DMS79 treated with DMSO at 0.1 percent for 48 hours (cell line): ENCODE measurements at regions not wholly inside any gene's neighbourhood (a gene's known extent, or its start where the extent isn't known, plus 50 kb on each side); places are given as distances from the start of the nearest gene placed in this dataset.
A peak's percentile ranks its signal among the peaks of the same experiment; 100 is the strongest.

Experiments used
- DNase-seq: peaks from one replicate; lab custom pipeline; 2025; lab: John Stamatoyannopoulos, UW

DNA sequence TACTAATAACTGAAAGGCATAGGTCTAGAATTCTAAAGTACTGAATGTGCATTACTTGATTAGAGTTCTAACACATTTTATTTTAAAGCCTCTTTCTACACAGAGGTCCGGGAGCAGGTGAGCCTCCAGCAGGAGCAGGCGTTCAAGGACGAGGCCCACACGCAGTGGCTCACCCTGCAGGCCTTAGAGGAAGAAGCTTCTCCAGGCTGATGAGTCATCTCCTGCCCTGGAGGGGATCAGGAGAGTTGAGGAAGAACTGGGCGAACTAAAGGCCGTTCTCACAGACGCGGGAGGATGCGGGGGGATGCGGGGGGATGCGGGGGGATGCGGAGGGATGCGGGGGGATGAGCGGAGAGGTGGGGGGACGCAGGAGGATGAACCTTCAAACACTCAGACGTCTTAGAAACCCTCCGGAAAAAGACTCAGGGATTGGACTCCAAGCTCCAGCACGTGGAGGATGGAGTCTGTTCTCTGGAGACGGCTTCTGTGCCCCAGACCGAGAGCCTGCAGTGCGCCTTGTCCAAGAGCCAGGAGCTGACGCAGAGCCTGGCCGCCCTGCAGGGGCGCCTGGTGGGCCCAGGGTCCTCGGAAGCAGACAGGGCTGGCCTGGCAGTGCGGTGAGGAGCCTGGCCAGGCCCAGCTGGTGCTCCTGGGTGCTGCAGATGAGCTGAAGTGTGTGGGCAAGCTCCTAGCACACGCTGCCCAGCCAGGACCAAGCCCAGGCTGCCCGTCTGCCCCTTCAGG, 433.7 kb upstream of the TPK1 start:
- no peak for DNase-seq

DNA sequence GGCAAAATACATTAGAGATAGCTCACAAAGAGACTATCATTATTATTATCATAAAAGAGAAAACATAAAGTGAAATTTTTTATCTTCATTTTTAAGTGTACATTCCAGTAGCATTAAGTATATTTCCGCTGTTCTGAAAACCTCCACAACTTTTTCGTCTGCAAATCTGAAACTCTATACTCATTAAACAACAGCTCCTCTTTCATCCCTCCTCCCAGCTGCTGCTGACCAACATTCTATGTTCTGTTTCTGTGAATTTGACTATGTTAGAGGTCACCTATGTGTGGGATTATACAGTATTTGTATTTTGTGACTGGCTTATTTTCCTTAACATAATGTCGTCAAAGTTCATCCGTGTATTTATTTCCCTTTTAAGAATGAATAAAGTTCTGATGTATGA, 429.3 kb upstream of the TPK1 start:
- no peak for DNase-seq

DNA sequence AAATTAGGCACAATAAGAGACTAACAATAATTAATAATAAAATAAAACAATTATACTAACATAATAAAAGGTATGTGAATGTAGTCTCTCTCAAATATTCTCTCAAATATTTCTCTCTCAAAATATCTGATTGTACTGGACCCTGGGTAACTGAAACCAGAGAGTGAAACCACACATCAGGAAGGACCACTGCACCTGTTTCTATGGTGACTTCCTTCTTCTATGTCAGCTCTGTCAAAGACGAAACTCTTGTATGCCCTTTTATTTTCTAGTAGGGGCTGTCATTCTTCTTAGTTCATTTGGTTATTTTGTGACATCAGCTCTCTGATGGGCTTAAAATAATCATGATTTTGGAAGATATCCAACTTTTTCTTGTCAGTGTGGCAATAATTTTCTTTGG, 428.0 kb upstream of the TPK1 start:
- DNase-seq: no peak

DNA sequence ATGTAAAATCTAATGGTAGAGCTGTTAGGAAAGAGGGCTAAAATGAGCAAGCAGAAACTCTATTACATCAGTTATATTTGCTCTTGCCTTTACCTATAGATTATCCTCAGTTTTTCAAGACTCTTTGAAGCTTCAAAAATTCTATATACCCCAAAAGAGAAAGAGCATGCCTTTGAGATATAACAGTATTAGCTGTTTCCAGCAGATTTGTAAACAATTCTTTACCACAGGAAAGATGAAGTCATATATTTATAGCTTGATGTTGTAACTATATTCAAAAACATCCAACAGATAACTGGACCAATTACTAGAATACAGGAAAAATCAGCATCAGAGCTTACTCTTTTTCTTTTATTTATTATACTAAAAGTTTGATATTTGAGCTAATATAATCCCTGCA, 416.2 kb upstream of the TPK1 start:
- DNase-seq: no peak

DNA sequence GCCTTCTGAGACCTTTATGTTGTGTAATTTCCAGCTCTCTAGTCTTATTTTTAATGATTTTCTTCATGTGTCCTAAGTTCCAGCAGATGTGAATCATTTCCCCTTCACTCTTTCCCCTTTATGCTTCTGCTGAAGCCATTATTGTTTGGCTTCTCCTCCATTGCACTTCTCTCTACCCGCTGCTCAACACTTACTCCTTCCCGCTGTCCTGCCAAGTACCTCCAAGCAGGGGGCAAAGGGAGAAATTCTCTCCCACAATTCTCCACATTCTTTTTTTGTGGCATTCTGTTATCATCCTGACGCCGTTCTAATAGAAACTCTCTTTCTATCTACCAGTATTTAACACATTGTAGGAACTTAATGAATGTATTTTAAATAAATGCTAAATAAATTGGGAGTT, 388.9 kb upstream of the TPK1 start:
- no peak for DNase-seq

DNA sequence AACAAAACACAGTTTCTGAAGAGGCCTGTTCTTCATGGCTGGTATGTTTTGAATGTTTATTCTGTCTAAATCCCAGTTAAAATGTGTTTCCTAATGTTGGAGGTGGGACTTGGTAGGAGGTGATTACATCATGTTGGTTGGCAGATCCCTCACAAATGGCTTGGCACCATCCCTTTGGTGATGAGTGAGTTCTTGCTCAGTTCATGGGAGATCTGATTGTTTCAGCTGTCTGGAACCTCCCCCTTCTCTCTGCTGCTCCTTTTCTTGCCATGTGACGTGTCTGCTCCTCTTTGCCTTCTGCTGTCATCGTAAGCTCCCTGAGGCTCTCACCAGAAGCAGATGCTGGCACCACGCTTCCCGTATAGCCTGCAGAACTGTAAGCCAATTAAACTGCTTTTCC, 383.6 kb upstream of the TPK1 start:
- no peak for DNase-seq

DNA sequence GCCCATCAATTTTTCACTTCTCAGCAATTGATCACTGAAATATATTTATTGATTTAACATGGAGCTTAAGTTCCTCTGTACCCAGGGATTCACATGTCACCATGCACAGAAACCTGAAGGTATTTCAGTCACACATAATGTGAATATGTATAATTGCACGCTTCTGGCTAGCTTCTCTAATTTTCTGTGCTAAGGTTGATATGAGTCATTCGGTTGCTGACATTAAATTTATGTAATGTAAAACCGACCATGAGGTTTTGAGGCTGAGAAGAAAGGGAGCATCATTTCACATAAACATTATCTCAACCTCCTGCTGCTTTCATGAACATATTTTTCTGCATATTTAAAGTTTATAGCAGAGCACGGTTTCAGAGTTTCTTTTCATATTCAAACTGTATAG, 381.0 kb upstream of the TPK1 start:
- DNase-seq: no peak

DNA sequence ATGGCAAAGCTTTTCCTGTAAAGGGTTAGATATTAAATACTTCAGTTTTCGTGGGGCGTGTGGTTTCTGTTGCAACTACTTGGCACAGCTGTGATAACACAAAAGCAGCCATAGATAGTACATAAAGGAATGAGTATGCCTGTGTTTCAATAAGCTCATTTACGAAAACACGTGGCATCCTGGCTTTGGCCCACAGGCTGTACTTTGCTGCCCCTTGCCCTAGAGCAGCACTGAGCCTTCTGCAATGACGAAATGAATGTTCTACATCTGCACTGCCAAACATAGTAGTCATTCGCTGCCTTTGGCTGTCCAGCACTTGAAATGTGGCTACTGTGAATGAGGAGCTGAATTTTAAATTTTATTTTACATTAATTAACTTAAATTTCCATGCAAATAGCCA, 376.2 kb upstream of the TPK1 start:
- no peak for DNase-seq

DNA sequence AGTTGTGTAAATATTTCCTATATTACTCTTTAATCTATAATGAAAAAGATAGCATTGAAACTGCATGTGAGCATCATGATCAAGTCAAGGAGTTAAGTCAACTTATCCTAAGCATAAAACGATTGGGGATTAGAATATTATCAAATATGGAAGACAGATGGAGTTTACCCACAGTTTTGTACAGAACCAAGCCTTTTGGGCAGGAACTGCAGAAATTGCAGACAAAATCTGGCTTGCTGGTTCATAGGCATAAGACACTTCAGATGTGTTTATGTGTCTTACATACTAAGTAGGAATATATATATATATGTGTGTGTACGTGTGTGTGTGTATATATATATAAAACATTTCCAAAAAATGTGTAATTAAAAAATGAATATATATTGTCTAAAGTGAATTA, 375.4 kb upstream of the TPK1 start:
- no peak for DNase-seq

DNA sequence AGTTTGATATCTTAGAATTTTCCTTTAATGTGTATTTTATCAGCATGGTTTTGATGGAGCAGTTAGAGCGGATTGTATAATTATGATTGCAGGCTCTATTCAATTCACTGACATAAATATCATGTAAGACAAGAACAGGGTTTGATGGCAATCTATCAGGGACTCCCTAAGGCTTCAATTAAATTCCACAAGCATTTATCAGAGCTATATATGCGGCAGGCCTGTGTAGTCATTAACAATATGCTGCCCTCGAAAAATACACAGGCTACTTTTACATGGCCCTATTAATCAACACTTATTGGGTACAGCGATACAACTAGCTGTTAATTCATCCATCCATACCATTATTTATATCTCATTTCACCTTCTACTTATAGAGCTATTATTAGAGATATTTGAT, 358.1 kb upstream of the TPK1 start:
- no peak for DNase-seq

DNA sequence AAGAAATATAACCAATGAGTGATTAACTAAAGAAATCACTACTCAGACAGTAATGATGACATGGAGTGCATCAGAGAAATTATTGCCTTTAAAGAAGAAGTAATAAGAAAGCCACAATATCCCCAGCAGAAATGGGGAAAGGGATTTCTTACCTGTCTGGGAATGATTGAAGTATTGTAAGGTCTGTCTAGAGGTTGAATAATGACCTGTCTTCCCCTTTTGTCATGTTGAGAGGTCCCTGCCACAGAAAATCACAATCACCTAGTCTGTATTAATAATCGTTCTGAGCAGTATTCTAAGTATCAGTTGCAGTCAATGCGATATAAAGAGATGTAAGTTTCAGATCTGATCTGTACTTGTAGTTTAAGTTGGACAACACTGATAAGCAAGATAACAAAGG, 349.1 kb upstream of the TPK1 start:
- DNase-seq: no peak

DNA sequence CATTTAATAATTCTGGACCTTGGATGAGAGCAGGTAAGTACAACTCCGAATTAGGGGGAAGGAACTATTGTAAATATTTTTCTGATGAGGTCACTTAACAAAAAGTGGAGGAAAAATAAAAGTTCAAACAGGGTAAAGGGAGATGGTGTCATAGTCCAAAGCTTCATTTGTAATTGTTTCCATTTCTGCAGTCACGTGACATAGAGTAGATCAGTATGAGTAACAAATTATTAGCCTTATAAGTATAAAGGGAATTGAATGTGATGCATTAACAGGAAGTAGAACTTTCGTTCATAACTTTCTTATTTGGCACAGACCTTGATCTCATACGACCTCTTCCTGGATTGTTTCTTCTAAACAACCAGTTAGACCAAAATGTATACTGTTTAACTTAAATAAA, 347.2 kb upstream of the TPK1 start:
- DNase-seq: no peak

DNA sequence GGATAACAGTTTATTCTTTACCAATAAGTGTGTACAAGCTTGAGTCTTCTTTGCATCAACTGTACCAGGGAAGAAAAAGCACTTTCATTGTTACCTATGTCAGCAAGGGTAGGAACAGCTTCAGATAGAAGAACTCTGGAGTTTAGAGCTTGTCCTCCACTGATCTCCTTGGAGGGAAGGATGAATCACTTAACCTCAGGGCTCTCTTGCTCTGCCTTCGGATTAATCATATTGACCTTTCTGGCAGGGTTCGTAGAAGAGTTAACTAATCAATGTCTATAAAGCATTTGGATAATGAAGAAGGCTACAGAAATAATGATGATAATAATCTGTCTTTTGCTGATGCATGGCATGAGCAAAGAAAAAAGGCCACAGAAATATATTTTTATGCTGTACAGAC, 339.5 kb upstream of the TPK1 start:
- DNase-seq: no peak

DNA sequence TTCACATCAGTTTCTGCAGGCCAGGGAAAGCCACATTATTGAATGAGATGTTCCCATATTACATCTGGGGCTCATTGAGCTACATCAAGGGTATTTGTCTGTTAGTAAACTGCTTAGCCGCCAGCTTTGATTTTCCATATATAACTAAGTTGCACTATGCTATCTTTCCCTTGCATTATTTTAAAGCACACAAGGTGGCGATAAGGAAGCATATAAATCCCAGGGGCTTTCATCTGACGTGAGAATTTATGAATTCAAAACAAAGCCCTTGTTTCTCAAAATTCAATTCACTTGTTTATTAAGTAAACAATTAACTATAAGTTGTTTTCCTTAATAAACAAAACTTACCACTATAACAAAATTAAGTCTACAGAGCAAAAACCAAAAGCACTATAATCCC, 334.1 kb upstream of the TPK1 start:
- no peak for DNase-seq

DNA sequence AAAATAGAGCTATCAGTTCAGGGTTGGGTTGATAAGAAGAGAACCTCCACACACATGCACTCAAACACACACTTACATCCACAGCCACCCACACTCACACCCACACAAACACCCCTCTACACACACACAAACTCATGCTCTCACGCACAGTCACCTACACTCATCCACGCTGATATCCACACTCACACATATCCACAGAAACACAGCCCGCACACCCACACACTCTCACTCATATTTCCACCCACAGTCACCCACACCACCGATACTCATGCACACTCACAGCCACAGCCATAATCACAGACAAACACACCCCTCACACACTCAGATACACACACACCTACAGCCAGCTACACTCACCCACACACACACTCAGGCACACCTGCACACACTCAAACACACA, 333.0 kb upstream of the TPK1 start:
- no peak for DNase-seq

DNA sequence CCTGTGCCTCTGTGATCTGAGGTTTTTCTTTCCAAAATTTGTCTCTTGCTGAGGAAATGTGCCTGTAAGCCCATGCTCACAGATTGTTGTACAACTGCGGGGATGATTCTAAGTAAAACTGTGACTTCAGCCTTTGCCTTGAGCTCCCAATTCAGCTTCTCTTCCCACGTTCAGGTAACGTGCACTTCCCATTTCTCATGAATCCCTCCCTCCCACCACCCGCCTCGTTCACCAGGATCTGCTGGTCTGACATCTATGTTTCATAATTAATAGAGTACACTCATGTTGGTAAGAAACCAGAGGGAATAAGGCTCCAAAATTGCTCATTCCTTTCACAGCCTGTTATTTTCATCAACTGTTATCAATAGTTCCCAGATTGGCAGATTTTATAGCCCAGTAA, 332.6 kb upstream of the TPK1 start:
- DNase-seq: no peak

DNA sequence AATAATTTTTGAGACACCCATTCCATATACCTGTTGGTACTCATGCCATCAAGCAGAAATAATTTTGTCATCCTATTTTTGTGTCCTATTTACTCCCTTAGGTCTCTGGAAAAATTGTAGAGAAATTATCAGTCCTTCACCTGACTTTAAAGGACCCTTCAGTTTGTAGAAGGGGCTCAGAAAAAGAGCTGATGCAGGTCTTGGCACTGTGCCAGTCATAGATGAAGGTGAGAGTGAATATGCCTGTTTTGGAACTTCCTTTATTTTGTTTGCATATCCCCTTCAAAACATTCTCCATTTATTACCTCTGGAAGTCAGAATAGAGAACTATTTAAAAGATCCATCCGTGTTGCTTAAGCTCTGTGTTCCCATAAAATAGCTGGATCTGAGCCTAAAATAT, 321.0 kb upstream of the TPK1 start:
- DNase-seq: peak; percentile 57

DNA sequence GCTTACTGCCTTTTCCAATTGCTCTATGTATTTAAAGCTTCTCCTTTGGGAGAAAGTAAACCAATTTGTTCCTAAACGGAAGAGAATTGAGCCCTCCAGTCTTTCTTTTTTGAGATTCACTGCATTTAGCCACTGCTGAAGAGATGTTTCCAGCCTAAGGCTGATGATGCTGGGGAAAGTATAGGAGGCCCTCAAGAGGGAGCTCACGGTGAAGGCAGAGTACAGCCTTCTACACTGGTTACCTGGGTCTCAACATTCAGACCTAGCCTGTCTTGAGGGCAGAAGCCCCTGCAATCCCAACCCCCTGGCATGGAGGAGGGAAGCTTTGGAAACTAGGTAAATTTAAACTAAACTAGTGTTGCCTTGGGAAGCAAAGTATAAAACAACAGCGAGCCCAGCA, 316.7 kb upstream of the TPK1 start:
- no peak for DNase-seq

DNA sequence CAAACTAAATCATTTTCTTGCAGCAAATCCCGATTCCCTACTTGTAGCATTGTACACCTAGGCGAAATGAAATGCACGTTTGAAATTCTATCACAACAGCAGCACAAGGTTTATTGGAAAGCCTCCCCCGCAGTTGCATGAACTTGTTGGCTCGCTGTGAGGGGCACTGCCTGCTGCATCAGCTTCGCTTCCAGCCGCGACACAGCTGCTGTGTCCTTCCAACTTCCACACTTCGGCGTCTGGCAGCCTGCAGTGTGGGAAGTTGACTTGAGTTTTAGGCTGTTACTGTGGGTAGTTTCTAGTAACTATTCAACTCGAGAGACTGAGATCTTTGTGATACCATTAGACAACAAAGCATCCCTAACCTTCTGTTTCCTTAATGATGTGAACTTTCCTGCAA, 315.8 kb upstream of the TPK1 start:
- DNase-seq: no peak

DNA sequence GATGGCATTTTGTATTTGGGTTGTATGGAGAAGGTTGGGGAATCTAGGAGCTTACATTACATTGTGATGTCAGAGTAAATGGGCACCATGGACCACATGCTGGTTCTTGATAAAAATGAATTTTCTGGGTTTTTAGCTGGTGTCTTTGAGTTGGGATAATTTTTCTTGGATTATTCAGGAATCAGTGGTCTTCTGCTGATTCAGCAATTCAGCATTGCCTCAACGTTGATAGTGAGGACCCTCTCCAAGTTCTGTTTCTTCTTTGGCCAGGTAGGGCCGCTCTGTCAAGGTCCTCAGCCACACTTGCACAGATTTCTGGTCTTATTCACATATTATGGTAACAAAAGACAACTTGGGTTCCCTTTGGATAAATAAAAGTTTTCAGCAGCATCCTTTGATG, 312.0 kb upstream of the TPK1 start:
- no peak for DNase-seq

DNA sequence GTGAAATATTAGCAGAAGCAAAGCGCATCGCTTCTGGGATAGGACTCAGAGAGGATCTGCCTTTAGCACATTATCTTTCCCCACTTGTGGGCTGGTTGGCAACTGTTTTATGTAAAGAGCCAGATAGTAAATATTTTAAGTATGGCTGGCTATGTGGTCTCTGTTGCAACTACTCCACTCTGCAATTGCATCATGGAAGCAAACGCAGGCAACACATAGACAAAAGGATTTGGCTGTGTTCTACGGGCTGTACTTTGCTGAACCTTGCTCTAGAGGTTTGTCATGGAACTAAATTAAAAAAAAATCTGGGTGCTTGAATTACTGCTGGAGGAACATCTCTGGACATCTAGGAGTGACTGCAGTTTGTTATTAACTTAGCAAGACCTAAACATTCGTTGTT, 307.8 kb upstream of the TPK1 start:
- DNase-seq: no peak

DNA sequence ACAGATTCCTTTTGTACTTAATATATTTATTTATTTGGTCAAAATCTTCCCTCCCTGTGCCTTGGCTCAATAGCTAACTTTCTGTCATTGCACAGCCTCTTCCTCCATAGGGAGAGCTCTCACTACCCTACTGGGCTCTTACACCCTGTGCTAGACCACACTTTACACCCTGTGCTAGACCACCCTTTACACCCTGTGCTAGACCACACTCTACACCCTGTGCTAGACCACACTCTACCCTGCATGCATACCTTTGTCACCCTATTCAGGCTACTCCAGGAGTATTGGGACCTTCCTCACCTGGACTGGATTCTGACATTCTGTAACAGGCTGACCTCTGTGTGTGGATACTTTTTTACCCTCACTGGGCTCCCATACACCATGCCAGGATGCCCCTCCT, 298.5 kb upstream of the TPK1 start:
- no peak for DNase-seq

DNA sequence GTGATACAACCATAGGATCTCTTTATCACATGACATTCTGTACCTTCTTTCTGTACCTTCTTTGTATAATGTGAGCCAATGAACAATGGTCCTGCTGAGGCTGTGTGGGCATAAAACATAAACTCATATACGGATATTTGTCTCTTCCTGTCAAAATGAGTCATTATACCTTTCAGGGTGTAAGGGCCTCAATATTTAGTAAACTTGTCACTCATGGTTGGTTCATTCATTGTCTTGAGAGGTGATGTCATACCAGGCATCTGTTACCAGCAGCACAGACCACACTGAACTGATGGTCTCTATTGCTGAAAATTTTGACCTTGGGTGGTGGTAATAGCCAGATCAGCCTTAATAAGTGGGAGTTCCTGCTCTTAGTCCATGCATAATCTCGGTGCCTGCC, 287.6 kb upstream of the TPK1 start:
- no peak for DNase-seq

DNA sequence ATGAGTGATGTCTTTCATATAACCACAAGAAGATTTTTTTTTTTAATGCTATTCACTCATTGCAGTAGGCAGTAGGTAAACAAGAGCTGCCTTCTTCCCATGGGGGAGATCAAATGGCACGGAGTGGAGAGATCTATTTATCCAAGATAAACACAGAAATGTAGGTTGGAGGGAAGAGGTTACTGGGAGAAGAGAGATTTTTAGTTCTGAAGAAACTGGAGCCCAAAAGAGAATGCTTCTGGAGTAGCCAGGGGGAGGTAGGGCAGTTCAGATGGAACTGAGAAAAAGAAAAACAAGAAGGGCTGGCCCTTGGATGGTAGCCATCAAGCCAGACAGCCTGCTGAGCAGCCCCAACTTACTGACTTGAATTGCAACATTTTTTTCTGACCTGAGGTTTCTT, 270.1 kb upstream of the TPK1 start:
- peak; percentile 23 for DNase-seq

DNA sequence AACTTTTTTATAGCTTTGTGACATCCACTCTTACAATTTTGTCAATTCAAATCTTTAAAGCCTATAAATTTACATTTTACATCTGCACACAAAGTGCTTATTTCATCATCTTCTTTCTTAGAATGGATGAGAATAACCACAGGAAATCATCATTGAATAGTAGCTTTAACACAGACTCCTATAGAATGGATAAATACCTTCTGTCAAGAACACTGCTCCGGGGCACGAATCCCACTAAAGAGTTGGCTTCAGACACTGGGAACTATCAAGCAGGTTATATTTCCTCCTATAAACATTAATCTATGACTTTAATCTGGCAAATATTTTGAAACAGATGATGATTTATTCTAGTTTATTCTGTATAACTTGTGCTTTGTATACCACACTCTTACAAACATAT, 269.7 kb upstream of the TPK1 start:
- DNase-seq: no peak
